HUES6 (cell line): ENCODE measurements at regions not wholly inside any gene's neighbourhood (a gene's known extent, or its start where the extent isn't known, plus 50 kb on each side); places are given as distances from the start of the nearest gene placed in this dataset.

Experiments
- H3K27ac ChIP-seq: 2 replicates; pipeline ENCODE4 v1.7.0; 2013; ENCODE audit warnings: low read depth, mild to moderate bottlenecking, low read length, inconsistent platforms
- H3K27me3 ChIP-seq: 2 replicates; pipeline ENCODE4 v1.6.1; 2013; ENCODE audit warnings: low read length; ENCODE audit not compliant: control insufficient read depth, insufficient read depth
- H3K36me3 ChIP-seq: 2 replicates; pipeline ENCODE4 v1.6.1; 2013; ENCODE audit warnings: low read length; ENCODE audit not compliant: control insufficient read depth, insufficient read depth
- H3K4me1 ChIP-seq: 2 replicates; pipeline ENCODE4 v1.6.1; 2013; ENCODE audit warnings: low read length; ENCODE audit not compliant: control insufficient read depth, insufficient read depth
- H3K4me3 ChIP-seq: 2 replicates; pipeline ENCODE4 v1.5.1; 2013; ENCODE audit warnings: low read depth, low read length
- H3K9ac ChIP-seq: one replicate; pipeline ENCODE4 v1.6.1; 2013; ENCODE audit warnings: mild to moderate bottlenecking, low read length
- H3K9me3 ChIP-seq: 2 replicates; pipeline ENCODE4 v1.6.1; 2013; ENCODE audit warnings: low read depth, low read length; ENCODE audit not compliant: control insufficient read depth, insufficient read depth

- no peaks in the 10 kb centered on the region for H3K36me3 ChIP-seq
- H3K4me1 ChIP-seq, result no peaks in the 10 kb centered on the region
- no peak overlapping the region for H3K4me3 ChIP-seq
- H3K9ac ChIP-seq, result no peak overlapping the region
- no peaks in the 10 kb centered on the region for H3K27me3 ChIP-seq
- no peaks in the 10 kb centered on the region for H3K9me3 ChIP-seq
- no peak overlapping the region for H3K27ac ChIP-seq
Observed at GRCh38 chr18:29928081-29928480, 1114.5 kb downstream of the DSC3 start.

GRCh38 chr18:29925566-29925965, 1117.0 kb downstream of the DSC3 start:
- Histone ChIP-seq H3K27ac (no peak overlapping the region), H3K27me3 (no peaks in the 10 kb centered on the region), H3K4me1 (no peaks in the 10 kb centered on the region), H3K36me3 (no peaks in the 10 kb centered on the region), H3K9me3 (no peaks in the 10 kb centered on the region), H3K9ac (no peak overlapping the region), H3K4me3 (no peak overlapping the region)

- no peaks in the 10 kb centered on the region for H3K27me3 ChIP-seq
- no peaks in the 10 kb centered on the region for H3K36me3 ChIP-seq
Observed at GRCh38 chr18:29912351-29912750, 1130.2 kb downstream of the DSC3 start.

GRCh38 chr18:29892960-29893558, 1149.5 kb downstream of the DSC3 start:
- Histone ChIP-seq H3K27me3 (no peaks in the 10 kb centered on the region), H3K4me1 (no peaks in the 10 kb centered on the region), H3K9ac (no peak overlapping the region), H3K4me3 (no peak overlapping the region), H3K36me3 (no peaks in the 10 kb centered on the region), H3K9me3 (no peaks in the 10 kb centered on the region), H3K27ac (no peak overlapping the region)

More at GRCh38 chr18:29912351-29912750, 1130.2 kb downstream of the DSC3 start:
- no peak overlapping the region for H3K27ac ChIP-seq
- no peaks in the 10 kb centered on the region for H3K4me1 ChIP-seq
- no peaks in the 10 kb centered on the region for H3K9me3 ChIP-seq
- H3K4me3 ChIP-seq, result no peak overlapping the region
- no peak overlapping the region for H3K9ac ChIP-seq

GRCh38 chr18:29883114-29883513, 1159.4 kb downstream of the DSC3 start:
- H3K27ac ChIP-seq, result no peak overlapping the region
- H3K4me1 ChIP-seq, result no peaks in the 10 kb centered on the region
- no peak overlapping the region for H3K9ac ChIP-seq
- H3K4me3 ChIP-seq, result no peak overlapping the region
- H3K36me3 ChIP-seq, result no peaks in the 10 kb centered on the region
- H3K9me3 ChIP-seq, result 0 out of 2 replicates have a peak, but pooled peaks cover 3% of the 10 kb centered on the region
- no peaks in the 10 kb centered on the region for H3K27me3 ChIP-seq

- Histone ChIP-seq H3K4me3 (no peak overlapping the region), H3K36me3 (no peaks in the 10 kb centered on the region), H3K27me3 (no peaks in the 10 kb centered on the region), H3K9ac (no peak overlapping the region), H3K4me1 (no peaks in the 10 kb centered on the region), H3K9me3 (peaks cover 4% of the 10 kb centered on the region; the same call in 1 of the 2 replicates), H3K27ac (no peak overlapping the region)
Observed at GRCh38 chr18:29882620-29883019, 1159.9 kb downstream of the DSC3 start.

- Histone ChIP-seq H3K9ac (no peak overlapping the region), H3K4me1 (no peaks in the 10 kb centered on the region), H3K9me3 (peaks cover 14% of the 10 kb centered on the region), H3K4me3 (no peak overlapping the region), H3K27ac (no peak overlapping the region), H3K36me3 (no peaks in the 10 kb centered on the region), H3K27me3 (no peaks in the 10 kb centered on the region)
Observed at GRCh38 chr18:29879763-29880162, 1162.8 kb downstream of the DSC3 start.

- Histone ChIP-seq H3K27ac (no peak overlapping the region), H3K27me3 (no peaks in the 10 kb centered on the region), H3K36me3 (no peaks in the 10 kb centered on the region), H3K9ac (no peak overlapping the region), H3K4me3 (no peak overlapping the region), H3K9me3 (peaks cover 11% of the 10 kb centered on the region), H3K4me1 (no peaks in the 10 kb centered on the region)
Observed at GRCh38 chr18:29874519-29875098, 1167.9 kb downstream of the DSC3 start.

- Histone ChIP-seq H3K9ac (no peak overlapping the region), H3K9me3 (peaks cover 11% of the 10 kb centered on the region), H3K4me1 (no peaks in the 10 kb centered on the region), H3K4me3 (no peak overlapping the region), H3K36me3 (no peaks in the 10 kb centered on the region), H3K27ac (no peak overlapping the region), H3K27me3 (no peaks in the 10 kb centered on the region)
Observed at GRCh38 chr18:29873211-29873610, 1169.3 kb downstream of the DSC3 start.

- no peaks in the 10 kb centered on the region for H3K4me1 ChIP-seq
- H3K4me3 ChIP-seq, result no peak overlapping the region
- H3K27me3 ChIP-seq, result no peaks in the 10 kb centered on the region
- no peaks in the 10 kb centered on the region for H3K9me3 ChIP-seq
- H3K27ac ChIP-seq, result no peak overlapping the region
- no peaks in the 10 kb centered on the region for H3K36me3 ChIP-seq
- no peak overlapping the region for H3K9ac ChIP-seq
Observed at GRCh38 chr18:29871246-29871645, 1171.3 kb downstream of the DSC3 start.

- H3K4me3 ChIP-seq, result no peak overlapping the region
- peaks cover 10% of the 10 kb centered on the region for H3K4me1 ChIP-seq
- no peak overlapping the region for H3K9ac ChIP-seq
- no peaks in the 10 kb centered on the region for H3K9me3 ChIP-seq
- peaks cover 5% of the 10 kb centered on the region; the same call in 1 of the 2 replicates for H3K27me3 ChIP-seq
- no peak overlapping the region for H3K27ac ChIP-seq
- no peaks in the 10 kb centered on the region for H3K36me3 ChIP-seq
Observed at GRCh38 chr18:29862824-29863223, 1179.7 kb downstream of the DSC3 start.
